ENCODE measurements at regions not wholly inside any gene's neighbourhood (a gene's known extent, or its start where the extent isn't known, plus 50 kb on each side); places are given as distances from the start of the nearest gene placed in this dataset.
"Not testable (repeated sequence)": the region's sequence is repeated elsewhere in the genome, so short reads cannot be mapped to it uniquely, and the experiment has no call there.

- DNase-seq: peak; percentile 6 to 53
These were observed 594.6 kb downstream of the ADCYAP1 start for GRCh38 chr18:1499265-1499664.

- no peak for DNase-seq
These were observed 599.2 kb downstream of the ADCYAP1 start for GRCh38 chr18:1503847-1504246.

GRCh38 chr18:1505856-1506255 is 601.2 kb downstream of the ADCYAP1 start:
- DNase-seq: no peak

- DNase-seq: no peak
These were observed 606.0 kb downstream of the ADCYAP1 start for GRCh38 chr18:1510542-1511179.

GRCh38 chr18:1511619-1512311 is 607.1 kb downstream of the ADCYAP1 start:
- no peak for DNase-seq

- DNase-seq: no peak
These were observed 608.8 kb downstream of the ADCYAP1 start for GRCh38 chr18:1513519-1513918.

GRCh38 chr18:1521588-1522248 is 617.0 kb downstream of the ADCYAP1 start:
- DNase-seq: not testable (repeated sequence)

- DNase-seq: no peak
These were observed 617.6 kb downstream of the ADCYAP1 start for GRCh38 chr18:1522249-1522615.

- DNase-seq: no peak
These were observed 622.3 kb downstream of the ADCYAP1 start for GRCh38 chr18:1526991-1527390.

GRCh38 chr18:1527805-1528204 is 623.1 kb downstream of the ADCYAP1 start:
- DNase-seq: no peak

- no peak for DNase-seq
These were observed 623.8 kb downstream of the ADCYAP1 start for GRCh38 chr18:1528447-1528846.

GRCh38 chr18:1528964-1529509 is 624.4 kb downstream of the ADCYAP1 start:
- DNase-seq: no peak

- DNase-seq: no peak
These were observed 626.0 kb downstream of the ADCYAP1 start for GRCh38 chr18:1530650-1531049.

- DNase-seq: peak in 1 of 2 experiments; percentile 25
These were observed 634.6 kb downstream of the ADCYAP1 start for GRCh38 chr18:1539276-1539675.

GRCh38 chr18:1541478-1541877 is 636.8 kb downstream of the ADCYAP1 start:
- DNase-seq: no peak

GRCh38 chr18:1542230-1542774 is 637.6 kb downstream of the ADCYAP1 start:
- DNase-seq: no peak

- DNase-seq: peak; percentile 31 to 75
These were observed 639.3 kb downstream of the ADCYAP1 start for GRCh38 chr18:1544016-1544415.

GRCh38 chr18:1557711-1558110 is 653.0 kb downstream of the ADCYAP1 start:
- peak in 1 of 2 experiments; percentile 10 for DNase-seq

GRCh38 chr18:1559563-1559962 is 654.9 kb downstream of the ADCYAP1 start:
- peak in 1 of 2 experiments; percentile 16 for DNase-seq

- no peak for DNase-seq
These were observed 660.1 kb downstream of the ADCYAP1 start for GRCh38 chr18:1564793-1565192.

GRCh38 chr18:1571206-1571605 is 666.5 kb downstream of the ADCYAP1 start:
- DNase-seq: no peak

- no peak for DNase-seq
These were observed 669.1 kb downstream of the ADCYAP1 start for GRCh38 chr18:1573732-1574131.

GRCh38 chr18:1575084-1575483 is 670.4 kb downstream of the ADCYAP1 start:
- no peak for DNase-seq

- DNase-seq: no peak
These were observed 673.8 kb downstream of the ADCYAP1 start for GRCh38 chr18:1578505-1578904.
